GM12873 (cell line): ENCODE measurements at regions not wholly inside any gene's neighbourhood (a gene's known extent, or its start where the extent isn't known, plus 50 kb on each side); places are given as distances from the start of the nearest gene placed in this dataset.

Experiments used
- TF ChIP-seq, protein P1 (sequence below): IDR thresholded peaks from 2 replicates; pipeline ENCODE4 v1.5.1; 2012; ENCODE audit warnings: low read depth, mild to moderate bottlenecking, moderate library complexity, low read length, control low read depth; ENCODE audit not compliant: insufficient read depth; ENCODE audit errors: missing control alignments

DNA sequence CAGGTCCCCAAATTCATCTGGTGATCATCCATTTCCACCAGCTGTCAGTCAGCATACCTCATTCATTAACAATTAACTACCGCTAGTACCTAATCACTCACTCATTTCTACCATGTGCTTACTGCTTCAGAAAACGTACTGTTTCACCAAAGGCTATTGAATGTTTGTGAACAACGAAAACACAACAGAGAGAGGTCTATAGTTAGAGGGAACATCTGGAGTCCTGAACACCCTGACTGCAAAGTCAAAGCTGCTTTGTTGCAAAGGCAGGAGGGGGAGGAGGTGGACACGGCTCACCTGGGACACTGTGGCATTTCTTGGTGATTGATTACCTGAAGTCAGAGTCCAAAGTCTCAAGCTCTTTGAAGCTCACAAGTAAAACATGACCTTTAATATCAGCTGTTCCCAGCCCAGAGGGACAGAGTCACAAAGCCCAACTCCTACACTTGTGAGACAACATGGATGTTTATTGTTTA is 342.3 kb upstream of the ADARB2 start:
- TF ChIP-seq, protein P1, sequence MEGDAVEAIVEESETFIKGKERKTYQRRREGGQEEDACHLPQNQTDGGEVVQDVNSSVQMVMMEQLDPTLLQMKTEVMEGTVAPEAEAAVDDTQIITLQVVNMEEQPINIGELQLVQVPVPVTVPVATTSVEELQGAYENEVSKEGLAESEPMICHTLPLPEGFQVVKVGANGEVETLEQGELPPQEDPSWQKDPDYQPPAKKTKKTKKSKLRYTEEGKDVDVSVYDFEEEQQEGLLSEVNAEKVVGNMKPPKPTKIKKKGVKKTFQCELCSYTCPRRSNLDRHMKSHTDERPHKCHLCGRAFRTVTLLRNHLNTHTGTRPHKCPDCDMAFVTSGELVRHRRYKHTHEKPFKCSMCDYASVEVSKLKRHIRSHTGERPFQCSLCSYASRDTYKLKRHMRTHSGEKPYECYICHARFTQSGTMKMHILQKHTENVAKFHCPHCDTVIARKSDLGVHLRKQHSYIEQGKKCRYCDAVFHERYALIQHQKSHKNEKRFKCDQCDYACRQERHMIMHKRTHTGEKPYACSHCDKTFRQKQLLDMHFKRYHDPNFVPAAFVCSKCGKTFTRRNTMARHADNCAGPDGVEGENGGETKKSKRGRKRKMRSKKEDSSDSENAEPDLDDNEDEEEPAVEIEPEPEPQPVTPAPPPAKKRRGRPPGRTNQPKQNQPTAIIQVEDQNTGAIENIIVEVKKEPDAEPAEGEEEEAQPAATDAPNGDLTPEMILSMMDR: no peak

DNA sequence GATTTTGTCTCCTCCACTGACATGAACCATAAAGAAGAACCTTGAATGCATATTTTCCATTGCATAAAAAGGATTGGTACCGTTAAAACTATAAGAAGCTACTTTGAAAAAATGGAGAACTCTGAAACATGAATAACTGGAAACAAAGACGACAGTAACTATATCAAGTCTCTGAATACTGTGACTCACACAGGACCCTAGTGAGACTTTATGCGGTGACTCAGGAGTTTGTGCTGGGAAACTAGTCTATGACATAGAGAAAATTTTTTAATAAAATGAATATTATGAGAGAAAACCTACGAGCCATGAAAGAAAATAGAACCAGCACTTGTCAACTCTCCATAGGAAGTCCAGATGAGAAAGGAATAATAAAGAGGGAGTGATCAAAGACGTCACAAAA is 339.9 kb upstream of the ADARB2 start:
- TF ChIP-seq, protein P1: no peak

GRCh38 chr10:2076528-2076927 is 339.2 kb upstream of the ADARB2 start:
- TF ChIP-seq, protein P1: no peak

DNA sequence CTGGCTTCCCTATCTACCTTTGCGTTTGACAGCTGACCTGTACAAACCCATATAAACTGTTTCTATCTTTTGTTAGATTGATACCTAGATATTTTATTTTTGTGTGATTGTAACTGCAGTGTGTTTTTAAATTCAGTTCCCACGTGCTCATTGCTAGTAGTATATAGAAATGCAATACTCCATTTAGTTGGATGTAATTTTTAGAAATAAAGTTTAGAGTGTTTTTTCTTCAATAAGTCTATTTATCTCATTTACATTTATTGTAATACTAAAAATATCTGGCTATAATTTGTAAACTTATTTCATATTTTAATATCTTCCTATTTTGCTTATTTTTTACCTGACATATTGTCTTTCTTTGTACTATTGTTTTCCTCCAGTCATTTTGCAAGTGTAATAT is 329.7 kb upstream of the ADARB2 start:
- TF ChIP-seq, protein P1: no peak

GRCh38 chr10:2054728-2055127 is 317.4 kb upstream of the ADARB2 start:
- TF ChIP-seq, protein P1: no peak

- TF ChIP-seq, protein P1: no peak
Measured at GRCh38 chr10:2053805-2054204, 316.5 kb upstream of the ADARB2 start.

DNA sequence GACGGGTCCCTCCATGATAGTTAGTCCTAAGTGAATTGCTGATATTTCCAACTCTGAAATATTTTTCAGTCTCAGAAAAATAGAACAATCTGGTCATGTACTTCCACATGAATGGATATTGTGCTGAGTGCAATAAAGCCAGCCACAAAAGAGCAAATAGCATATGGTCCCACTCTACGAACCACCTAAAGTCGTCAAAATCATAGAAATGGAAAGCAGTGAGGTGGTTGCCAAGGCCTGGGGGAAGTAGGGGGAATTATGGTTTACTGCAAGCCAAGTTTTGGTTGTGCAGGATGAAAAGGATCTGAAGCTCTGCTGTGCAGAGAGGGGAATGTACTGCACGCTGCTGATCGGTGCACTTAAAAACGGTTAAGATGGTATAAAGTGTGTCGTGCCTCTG is 313.8 kb upstream of the ADARB2 start:
- TF ChIP-seq, protein P1: no peak
